Loucy (cell line): ENCODE measurements at regions not wholly inside any gene's neighbourhood (a gene's known extent, or its start where the extent isn't known, plus 50 kb on each side); places are given as distances from the start of the nearest gene placed in this dataset.

ENCODE experiments used
- H2AFZ ChIP-seq: fragments of 200-600 bp; sonication (generic); 2 replicates; pipeline ENCODE4 v1.6.0; 2016; ENCODE audit warnings: antibody characterized with exemption, mild to moderate bottlenecking, low read length, moderate library complexity
- H3F3A ChIP-seq: fragments of 200-600 bp; 2 replicates; pipeline ENCODE4 v1.6.0; 2016; ENCODE audit warnings: antibody characterized with exemption, low read depth, mild to moderate bottlenecking
- H3K27me3 ChIP-seq: fragments of 200-600 bp; sonication (generic); 2 replicates; pipeline ENCODE4 v1.6.1; 2014; ENCODE audit warnings: low read length, mild to moderate bottlenecking; ENCODE audit not compliant: insufficient read depth, poor library complexity, severe bottlenecking
- H3K36me3 ChIP-seq: fragments of 200-600 bp; sonication (generic); 2 replicates; pipeline ENCODE4 v1.6.1; 2016; ENCODE audit warnings: low read length; ENCODE audit not compliant: insufficient read depth
- H3K4me1 ChIP-seq: fragments of 200-600 bp; sonication (generic); 2 replicates; pipeline ENCODE4 v1.5.1; 2014; ENCODE audit warnings: low read length, mild to moderate bottlenecking; ENCODE audit not compliant: insufficient read depth, poor library complexity, severe bottlenecking
- H3K4me2 ChIP-seq: fragments of 200-600 bp; sonication (generic); 2 replicates; pipeline ENCODE4 v1.6.0; 2014; ENCODE audit warnings: antibody characterized with exemption, low read length, low read depth, mild to moderate bottlenecking; ENCODE audit not compliant: poor library complexity, severe bottlenecking
- H3K4me3 ChIP-seq: fragments of 200-600 bp; sonication (generic); 2 replicates; pipeline ENCODE4 v1.5.1; 2014; ENCODE audit warnings: low read length, mild to moderate bottlenecking, mixed read lengths; ENCODE audit not compliant: poor library complexity, severe bottlenecking
- H3K79me2 ChIP-seq: fragments of 200-600 bp; sonication (generic); 2 replicates; pipeline ENCODE4 v1.6.1; 2014; ENCODE audit warnings: low read length; ENCODE audit not compliant: insufficient read depth
- H3K9ac ChIP-seq: fragments of 200-600 bp; sonication (generic); 2 replicates; pipeline ENCODE4 v1.6.0; 2014; ENCODE audit warnings: mild to moderate bottlenecking, low read depth, low read length, moderate library complexity; ENCODE audit not compliant: poor library complexity, severe bottlenecking
- H3K9me2 ChIP-seq: fragments of 200-600 bp; sonication (generic); replicated peaks from 2 replicates; pipeline ENCODE4 v1.6.1; 2016; ENCODE audit warnings: low read depth, low read length, mixed read lengths
- H3K9me3 ChIP-seq: fragments of 200-600 bp; sonication (generic); 2 replicates; pipeline ENCODE4 v1.6.1; 2014; ENCODE audit warnings: mild to moderate bottlenecking, antibody characterized with exemption, low read length, low read depth; ENCODE audit not compliant: insufficient read depth
- H4K20me1 ChIP-seq: fragments of 200-600 bp; sonication (generic); 2 replicates; pipeline ENCODE4 v1.6.0; 2014; ENCODE audit warnings: antibody characterized with exemption, low read length, mild to moderate bottlenecking; ENCODE audit not compliant: insufficient read depth, poor library complexity, severe bottlenecking
- EZH2phosphoT487 ChIP-seq: fragments of 200-600 bp; IDR thresholded peaks from 2 replicates; pipeline ENCODE4 v1.6.1; 2018; ENCODE audit warnings: antibody characterized with exemption, mild to moderate bottlenecking, moderate library complexity, borderline replicate concordance
- TF ChIP-seq, protein P1 (sequence below): fragments of 200-600 bp; sonication (generic); conservative IDR thresholded peaks from 2 replicates; pipeline ENCODE4 v1.5.1; 2014; ENCODE audit warnings: mild to moderate bottlenecking, antibody characterized with exemption, low read length

DNA sequence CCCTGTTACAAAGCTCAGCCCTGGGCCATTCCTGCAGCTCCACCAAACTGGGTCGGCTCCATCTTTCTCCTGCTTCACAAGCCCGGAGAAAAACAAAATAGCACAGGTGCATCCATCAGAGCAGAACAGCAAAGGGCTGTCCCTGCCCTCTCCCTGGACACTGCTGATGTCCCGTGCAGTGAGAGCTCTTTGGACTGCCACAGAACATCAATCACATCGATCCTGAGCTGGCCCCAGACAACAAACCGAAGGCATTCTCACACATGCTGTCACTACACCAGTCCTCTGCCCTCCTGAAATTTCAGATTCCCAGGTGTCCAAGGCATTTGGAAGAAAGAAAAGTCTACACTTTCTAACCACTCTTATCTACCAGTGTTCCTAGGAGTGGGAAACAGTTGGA is 427.1 kb upstream of the ZMIZ1 start:
- Histone ChIP-seq H3K9me3 (no peaks in the 10 kb centered on the region), H3K4me3 (no peak overlapping the region), H3F3A (no peaks in the 10 kb centered on the region), H3K27me3 (no peaks in the 10 kb centered on the region), H3K4me2 (no peak overlapping the region), H3K9me2 (no peaks in the 10 kb centered on the region), H3K9ac (no peak overlapping the region), H3K4me1 (no peaks in the 10 kb centered on the region), H3K79me2 (no peaks in the 10 kb centered on the region), H4K20me1 (no peaks in the 10 kb centered on the region), H2AFZ (no peak overlapping the region), H3K36me3 (no peaks in the 10 kb centered on the region)
- no peak for TF ChIP-seq EZH2phosphoT487
- TF ChIP-seq, protein P1, sequence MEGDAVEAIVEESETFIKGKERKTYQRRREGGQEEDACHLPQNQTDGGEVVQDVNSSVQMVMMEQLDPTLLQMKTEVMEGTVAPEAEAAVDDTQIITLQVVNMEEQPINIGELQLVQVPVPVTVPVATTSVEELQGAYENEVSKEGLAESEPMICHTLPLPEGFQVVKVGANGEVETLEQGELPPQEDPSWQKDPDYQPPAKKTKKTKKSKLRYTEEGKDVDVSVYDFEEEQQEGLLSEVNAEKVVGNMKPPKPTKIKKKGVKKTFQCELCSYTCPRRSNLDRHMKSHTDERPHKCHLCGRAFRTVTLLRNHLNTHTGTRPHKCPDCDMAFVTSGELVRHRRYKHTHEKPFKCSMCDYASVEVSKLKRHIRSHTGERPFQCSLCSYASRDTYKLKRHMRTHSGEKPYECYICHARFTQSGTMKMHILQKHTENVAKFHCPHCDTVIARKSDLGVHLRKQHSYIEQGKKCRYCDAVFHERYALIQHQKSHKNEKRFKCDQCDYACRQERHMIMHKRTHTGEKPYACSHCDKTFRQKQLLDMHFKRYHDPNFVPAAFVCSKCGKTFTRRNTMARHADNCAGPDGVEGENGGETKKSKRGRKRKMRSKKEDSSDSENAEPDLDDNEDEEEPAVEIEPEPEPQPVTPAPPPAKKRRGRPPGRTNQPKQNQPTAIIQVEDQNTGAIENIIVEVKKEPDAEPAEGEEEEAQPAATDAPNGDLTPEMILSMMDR, result no peak

DNA sequence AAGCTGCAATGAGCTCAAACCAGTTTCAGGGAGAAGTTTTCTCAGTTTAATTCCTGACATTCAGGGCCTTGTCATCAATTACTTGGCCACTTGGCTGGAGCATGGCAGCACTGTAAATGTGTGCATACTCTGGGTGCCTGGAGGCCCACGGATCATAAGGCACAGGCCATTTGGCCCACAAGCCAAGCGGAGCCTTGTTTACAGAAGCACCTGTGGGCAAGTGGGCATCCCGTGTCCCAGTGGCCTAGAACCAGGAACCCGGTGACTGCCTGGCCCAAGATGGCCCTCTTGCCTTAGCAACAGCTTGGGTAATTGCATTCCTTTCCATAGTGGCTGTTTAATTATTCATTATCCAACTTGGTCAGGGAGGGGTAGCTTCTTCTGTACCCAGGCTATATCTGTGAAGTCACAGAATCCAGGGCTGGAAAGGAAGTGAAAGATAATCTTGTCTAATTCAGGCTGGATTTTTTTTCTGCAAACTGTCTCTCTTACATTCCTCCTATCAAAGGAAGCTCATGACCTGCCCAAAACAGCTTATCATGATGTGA is 426.4 kb upstream of the ZMIZ1 start:
- Histone ChIP-seq H3K36me3 (no peaks in the 10 kb centered on the region), H3F3A (no peaks in the 10 kb centered on the region), H3K79me2 (no peaks in the 10 kb centered on the region), H4K20me1 (no peaks in the 10 kb centered on the region), H2AFZ (no peak overlapping the region), H3K4me3 (no peak overlapping the region), H3K9me2 (no peaks in the 10 kb centered on the region), H3K27me3 (no peaks in the 10 kb centered on the region), H3K4me2 (no peak overlapping the region), H3K9me3 (no peaks in the 10 kb centered on the region), H3K4me1 (no peaks in the 10 kb centered on the region), H3K9ac (no peak overlapping the region)
- TF ChIP-seq EZH2phosphoT487, result no peak
- TF ChIP-seq, protein P1, result no peak

DNA sequence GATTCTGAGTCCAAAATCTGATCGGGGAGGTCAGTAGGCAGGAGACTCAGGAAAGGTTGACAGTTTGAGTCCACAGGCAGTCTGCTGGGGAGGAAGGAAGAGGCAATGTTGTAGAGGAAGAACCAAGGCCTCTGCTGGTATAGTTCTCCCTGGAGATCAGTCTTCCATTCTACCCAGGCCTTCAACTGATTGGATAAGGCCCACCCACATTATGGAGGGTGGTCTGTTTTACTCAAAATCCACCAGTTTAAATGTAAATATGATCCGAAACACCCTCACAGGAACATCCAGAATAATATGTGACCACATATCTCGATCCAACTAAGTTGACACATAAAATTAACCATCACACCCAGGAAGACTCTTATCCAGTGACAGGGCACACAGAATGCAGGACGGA is 425.3 kb upstream of the ZMIZ1 start:
- no peak overlapping the region for H3K9ac ChIP-seq
- H2AFZ ChIP-seq, result no peak overlapping the region
- H3K36me3 ChIP-seq, result no peaks in the 10 kb centered on the region
- H3K4me1 ChIP-seq, result no peaks in the 10 kb centered on the region
- H3K4me2 ChIP-seq, result no peak overlapping the region
- TF ChIP-seq, protein P1, result no peak
- TF ChIP-seq EZH2phosphoT487, result no peak
- no peaks in the 10 kb centered on the region for H3K79me2 ChIP-seq
- no peaks in the 10 kb centered on the region for H3K9me3 ChIP-seq
- no peaks in the 10 kb centered on the region for H3K27me3 ChIP-seq
- no peaks in the 10 kb centered on the region for H4K20me1 ChIP-seq
- H3F3A ChIP-seq, result no peaks in the 10 kb centered on the region
- no peak overlapping the region for H3K4me3 ChIP-seq
- H3K9me2 ChIP-seq, result no peaks in the 10 kb centered on the region
